ENCODE measurements at regions not wholly inside any gene's neighbourhood (a gene's known extent, or its start where the extent isn't known, plus 50 kb on each side); places are given as distances from the start of the nearest gene placed in this dataset.

DNA sequence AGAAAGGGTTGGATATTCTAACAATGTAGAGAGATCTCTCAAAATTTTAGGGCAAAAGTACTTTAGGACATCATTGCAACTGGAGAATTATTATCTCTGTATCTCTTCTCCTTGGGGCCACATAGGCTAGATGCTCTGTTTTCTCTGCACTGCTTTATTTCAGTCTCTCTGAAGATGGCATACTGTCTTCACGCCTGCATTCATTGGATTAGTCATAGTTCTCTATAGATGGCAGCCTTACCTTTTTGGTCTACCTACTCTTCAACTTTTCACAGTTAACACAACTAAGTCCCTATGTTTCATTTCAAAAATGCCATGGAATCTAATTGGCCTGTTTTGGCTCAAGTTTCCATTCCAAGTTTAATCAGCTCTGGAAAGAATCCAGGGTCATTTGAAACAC, 1623.3 kb upstream of the B3GALT2 start:
- TF ChIP-seq POLR2A (IDR thresholded peaks at IDR 0.05) (no peak), EP300 (IDR thresholded peaks at IDR 0.05) (no peak)
- TF ChIP-seq, protein P1, sequence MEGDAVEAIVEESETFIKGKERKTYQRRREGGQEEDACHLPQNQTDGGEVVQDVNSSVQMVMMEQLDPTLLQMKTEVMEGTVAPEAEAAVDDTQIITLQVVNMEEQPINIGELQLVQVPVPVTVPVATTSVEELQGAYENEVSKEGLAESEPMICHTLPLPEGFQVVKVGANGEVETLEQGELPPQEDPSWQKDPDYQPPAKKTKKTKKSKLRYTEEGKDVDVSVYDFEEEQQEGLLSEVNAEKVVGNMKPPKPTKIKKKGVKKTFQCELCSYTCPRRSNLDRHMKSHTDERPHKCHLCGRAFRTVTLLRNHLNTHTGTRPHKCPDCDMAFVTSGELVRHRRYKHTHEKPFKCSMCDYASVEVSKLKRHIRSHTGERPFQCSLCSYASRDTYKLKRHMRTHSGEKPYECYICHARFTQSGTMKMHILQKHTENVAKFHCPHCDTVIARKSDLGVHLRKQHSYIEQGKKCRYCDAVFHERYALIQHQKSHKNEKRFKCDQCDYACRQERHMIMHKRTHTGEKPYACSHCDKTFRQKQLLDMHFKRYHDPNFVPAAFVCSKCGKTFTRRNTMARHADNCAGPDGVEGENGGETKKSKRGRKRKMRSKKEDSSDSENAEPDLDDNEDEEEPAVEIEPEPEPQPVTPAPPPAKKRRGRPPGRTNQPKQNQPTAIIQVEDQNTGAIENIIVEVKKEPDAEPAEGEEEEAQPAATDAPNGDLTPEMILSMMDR (IDR thresholded peaks at IDR 0.05): no peak
